Activated CD8-positive, alpha-beta T cell treated with anti-CD3 and anti-CD28 coated beads for 36 hours (primary cell): ENCODE measurements at regions not wholly inside any gene's neighbourhood (a gene's known extent, or its start where the extent isn't known, plus 50 kb on each side); places are given as distances from the start of the nearest gene placed in this dataset.

ENCODE experiments used
- ATAC-seq: fragments of 200-7000 bp; cut with Tn5 transposase; one replicate; pipeline ENCODE4 v1.10.0; 2021; ENCODE audit warnings: mild to moderate bottlenecking, moderate library complexity
- CTCF ChIA-PET: fragments of 350-600 bp; sonication (Branson Sonifier 250); formaldehyde crosslinking; loops from one replicate; lab custom pipeline; 2021; ENCODE audit warnings: antibody characterized with exemption; lab: Charles Lee
- POLR2A ChIA-PET: fragments of 350-600 bp; sonication (Branson Sonifier 250); formaldehyde crosslinking; loops from one replicate; lab custom pipeline; 2021; ENCODE audit warnings: antibody characterized with exemption; lab: Charles Lee
- DNase-seq: peaks from one replicate; pipeline ENCODE4 v3.0.0-alpha.2; 2020
- H3K27ac Mint-ChIP-seq: one replicate; pipeline ENCODE4 v1.8.0; 2021; ENCODE audit warnings: mild to moderate bottlenecking, mixed read lengths
- H3K27me3 Mint-ChIP-seq: one replicate; pipeline ENCODE4 v1.8.0; 2021; ENCODE audit warnings: mixed read lengths
- H3K36me3 Mint-ChIP-seq: one replicate; pipeline ENCODE4 v1.8.0; 2021; ENCODE audit warnings: low read depth, mixed read lengths
- H3K4me1 Mint-ChIP-seq: one replicate; pipeline ENCODE4 v1.8.0; 2021; ENCODE audit warnings: low read depth, mixed read lengths
- H3K4me3 Mint-ChIP-seq: one replicate; pipeline ENCODE4 v1.8.0; 2021; ENCODE audit warnings: mild to moderate bottlenecking, moderate library complexity, mixed read lengths
- H3K9me3 Mint-ChIP-seq: one replicate; pipeline ENCODE4 v1.8.0; 2021; ENCODE audit warnings: mixed read lengths
- CTCF ChIP-seq: fragments of 200-600 bp; IDR thresholded peaks from one replicate; pipeline ENCODE4 v1.8.0; 2022; ENCODE audit warnings: antibody characterized with exemption, mild to moderate bottlenecking
- intact Hi-C: fragments of 100-400 bp; cut with micrococcal nuclease; formaldehyde crosslinking; loops from one replicate; pipeline ENCODE4 v1.10.0; 2022

GRCh38 chr6:74604279-74604678 lies 601.6 kb downstream of the COL12A1 start:
- ChIA-PET POLR2A (no interaction called here), CTCF (no interaction called here)
- intact Hi-C loops, result no loop called here
- no peak for TF ChIP-seq CTCF
- Mint-ChIP-seq H3K4me3 (no peak overlapping the region), H3K27me3 (no peaks in the 10 kb centered on the region), H3K36me3 (no peaks in the 10 kb centered on the region), H3K9me3 (no peaks in the 10 kb centered on the region), H3K27ac (no peak overlapping the region), H3K4me1 (no peaks in the 10 kb centered on the region)
- no peak for DNase-seq
- no peak for ATAC-seq

GRCh38 chr6:74603322-74604076 lies 602.4 kb downstream of the COL12A1 start:
- Mint-ChIP-seq H3K4me1 (no peaks in the 10 kb centered on the region), H3K27me3 (no peaks in the 10 kb centered on the region), H3K36me3 (no peaks in the 10 kb centered on the region), H3K4me3 (no peak overlapping the region), H3K27ac (no peak overlapping the region), H3K9me3 (no peaks in the 10 kb centered on the region)
- intact Hi-C loops, result no loop called here
- ChIA-PET POLR2A (no interaction called here), CTCF (no interaction called here)
- no peak for TF ChIP-seq CTCF
- DNase-seq (no peak), ATAC-seq (no peak)

- CTCF ChIA-PET, result no interaction called here
- no peaks in the 10 kb centered on the region for H3K36me3 Mint-ChIP-seq
- no peaks in the 10 kb centered on the region for H3K9me3 Mint-ChIP-seq
- H3K27ac Mint-ChIP-seq, result no peak overlapping the region
- intact Hi-C loops, result no loop called here
- H3K27me3 Mint-ChIP-seq, result no peaks in the 10 kb centered on the region
- TF ChIP-seq CTCF, result no peak
- H3K4me1 Mint-ChIP-seq, result no peaks in the 10 kb centered on the region
- no peak overlapping the region for H3K4me3 Mint-ChIP-seq
- ATAC-seq (no peak), DNase-seq (no peak)
- POLR2A ChIA-PET, result no interaction called here
Measured at GRCh38 chr6:74602206-74602605, 603.6 kb downstream of the COL12A1 start.

- DNase-seq (no peak), ATAC-seq (no peak)
- H3K27ac Mint-ChIP-seq, result no peak overlapping the region
- H3K36me3 Mint-ChIP-seq, result no peaks in the 10 kb centered on the region
- H3K9me3 Mint-ChIP-seq, result no peaks in the 10 kb centered on the region
- TF ChIP-seq CTCF, result no peak
- intact Hi-C loops, result no loop called here
- POLR2A ChIA-PET, result no interaction called here
- H3K27me3 Mint-ChIP-seq, result no peaks in the 10 kb centered on the region
- CTCF ChIA-PET, result no interaction called here
- no peak overlapping the region for H3K4me3 Mint-ChIP-seq
- H3K4me1 Mint-ChIP-seq, result no peaks in the 10 kb centered on the region
Measured at GRCh38 chr6:74598462-74599393, 607.1 kb downstream of the COL12A1 start.

GRCh38 chr6:74597840-74598239 lies 608.0 kb downstream of the COL12A1 start:
- Mint-ChIP-seq H3K27ac (no peak overlapping the region), H3K27me3 (no peaks in the 10 kb centered on the region), H3K4me1 (no peaks in the 10 kb centered on the region), H3K9me3 (peaks cover 4% of the 10 kb centered on the region), H3K4me3 (no peak overlapping the region), H3K36me3 (no peaks in the 10 kb centered on the region)
- CTCF ChIA-PET, result no interaction called here
- POLR2A ChIA-PET, result no interaction called here
- ATAC-seq, result no peak
- intact Hi-C loops, result no loop called here
- no peak for TF ChIP-seq CTCF
- DNase-seq, result no peak
